H54 (cell line): ENCODE measurements at regions not wholly inside any gene's neighbourhood (a gene's known extent, or its start where the extent isn't known, plus 50 kb on each side); places are given as distances from the start of the nearest gene placed in this dataset.
"Not testable (repeated sequence)": the region's sequence is repeated elsewhere in the genome, so short reads cannot be mapped to it uniquely, and the experiment has no call there.

ENCODE experiments used
- DNase-seq: peaks from one replicate; pipeline ENCODE4 v3.0.0; 2011; ENCODE audit warnings: low spot score, mixed read lengths; ENCODE audit not compliant: insufficient read length
- FAIRE-seq: peaks from 3 replicates; lab custom pipeline; 2011; peaks lifted over from hg19 to GRCh38; lab: Jason Lieb, UNC
- POLR2A ChIP-seq: IDR thresholded peaks from 2 replicates; pipeline ENCODE4 v1.6.1; 2011; ENCODE audit warnings: low read depth, mild to moderate bottlenecking, low read length

GRCh38 chr6:82772851-82773717 is 292.6 kb downstream of the UBE3D start:
- FAIRE-seq (no peak), DNase-seq (no peak)
- no peak for TF ChIP-seq POLR2A

- DNase-seq, result no peak
- no peak for FAIRE-seq
Measured at GRCh38 chr6:82775361-82775760, 290.3 kb downstream of the UBE3D start.

GRCh38 chr6:82775981-82776380 is 289.7 kb downstream of the UBE3D start:
- no peak for DNase-seq
- FAIRE-seq, result no peak
- no peak for TF ChIP-seq POLR2A

More at GRCh38 chr6:82775361-82775760, 290.3 kb downstream of the UBE3D start:
- no peak for TF ChIP-seq POLR2A

GRCh38 chr6:82779041-82779440 is 286.6 kb downstream of the UBE3D start:
- DNase-seq (no peak), FAIRE-seq (no peak)
- no peak for TF ChIP-seq POLR2A

GRCh38 chr6:82780334-82780733 is 285.3 kb downstream of the UBE3D start:
- no peak for FAIRE-seq
- no peak for TF ChIP-seq POLR2A
- DNase-seq, result no peak

- no peak for FAIRE-seq
- TF ChIP-seq POLR2A, result no peak
Measured at GRCh38 chr6:82781620-82782204, 283.9 kb downstream of the UBE3D start.

GRCh38 chr6:82783587-82784236 is 281.9 kb downstream of the UBE3D start:
- no peak for DNase-seq
- no peak for FAIRE-seq
- TF ChIP-seq POLR2A, result no peak

More at GRCh38 chr6:82781620-82782204, 283.9 kb downstream of the UBE3D start:
- no peak for DNase-seq

- no peak for FAIRE-seq
Measured at GRCh38 chr6:82785206-82785605, 280.4 kb downstream of the UBE3D start.

GRCh38 chr6:82786248-82786647 is 279.4 kb downstream of the UBE3D start:
- DNase-seq, result no peak

More at GRCh38 chr6:82785206-82785605, 280.4 kb downstream of the UBE3D start:
- TF ChIP-seq POLR2A, result no peak
- DNase-seq, result no peak

GRCh38 chr6:82795940-82796339 is 269.7 kb downstream of the UBE3D start:
- FAIRE-seq, result no peak

More at GRCh38 chr6:82786248-82786647, 279.4 kb downstream of the UBE3D start:
- TF ChIP-seq POLR2A, result no peak
- peak; percentile 15 for FAIRE-seq

GRCh38 chr6:82801083-82801482 is 264.6 kb downstream of the UBE3D start:
- no peak for FAIRE-seq
- TF ChIP-seq POLR2A, result no peak

More at GRCh38 chr6:82795940-82796339, 269.7 kb downstream of the UBE3D start:
- no peak for TF ChIP-seq POLR2A
- DNase-seq, result no peak

GRCh38 chr6:82816243-82816642 is 249.4 kb downstream of the UBE3D start:
- FAIRE-seq, DNase-seq: not testable (repeated sequence)

More at GRCh38 chr6:82801083-82801482, 264.6 kb downstream of the UBE3D start:
- DNase-seq, result no peak

- DNase-seq (no peak), FAIRE-seq (no peak)
- TF ChIP-seq POLR2A, result no peak
Measured at GRCh38 chr6:82818727-82819126, 246.9 kb downstream of the UBE3D start.

- TF ChIP-seq POLR2A, result no peak
- FAIRE-seq, result no peak
- no peak for DNase-seq
Measured at GRCh38 chr6:82823361-82823760, 242.3 kb downstream of the UBE3D start.
